GM19467 (cell line): ENCODE measurements at regions not wholly inside any gene's neighbourhood (a gene's known extent, or its start where the extent isn't known, plus 50 kb on each side); places are given as distances from the start of the nearest gene placed in this dataset.

Source experiments
- ATAC-seq: cut with Tn5 transposase; IDR thresholded peaks from one replicate; pipeline ENCODE4 v1.9.1; 2021; ENCODE audit warnings: mild to moderate bottlenecking, moderate library complexity; ENCODE audit not compliant: unreplicated experiment

DNA sequence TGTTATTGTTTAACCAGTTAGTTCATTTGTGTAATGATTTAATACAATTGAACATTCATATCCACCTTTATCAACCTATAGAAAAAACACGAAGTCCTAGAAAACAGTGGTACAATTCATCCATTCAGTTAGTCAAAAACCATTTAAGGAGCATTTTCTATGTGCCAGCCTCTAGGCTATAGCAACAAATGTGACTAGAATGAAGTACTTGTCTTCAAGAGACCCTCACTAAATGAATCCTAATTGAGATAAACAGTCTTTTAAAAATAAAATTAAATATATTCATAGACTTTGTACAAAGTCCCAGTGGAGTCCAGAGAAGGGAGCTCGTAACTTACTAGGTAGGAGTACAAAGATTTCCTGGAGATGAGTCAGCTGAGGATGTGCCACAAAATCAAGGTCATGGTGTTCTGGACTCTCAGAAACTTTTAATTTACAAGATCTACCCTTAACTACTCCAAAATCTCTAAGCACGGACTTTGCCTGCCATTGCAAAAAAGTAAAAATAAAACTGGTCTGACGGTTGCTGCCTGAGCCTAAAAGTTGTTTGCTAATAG is 430.7 kb upstream of the DCN start:
- ATAC-seq = no peak

DNA sequence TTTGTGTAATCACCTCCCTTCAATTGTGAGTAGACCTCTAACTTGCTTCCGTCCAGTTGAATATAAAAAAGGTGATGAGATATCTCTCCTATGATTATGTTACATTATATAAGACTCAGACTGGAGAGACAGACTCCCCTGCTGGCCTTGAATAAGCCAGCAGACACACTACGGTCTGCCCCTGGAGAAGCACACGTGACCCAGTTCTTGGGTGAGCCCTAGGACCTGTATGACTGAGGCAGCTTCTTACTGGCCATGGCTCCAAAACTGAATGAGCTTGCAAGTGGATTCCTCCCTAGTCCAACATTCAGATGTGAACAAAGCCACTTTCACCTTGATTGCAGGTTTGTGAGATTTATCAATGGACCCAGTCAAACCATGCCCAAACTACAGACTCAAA is 427.9 kb upstream of the DCN start:
- no peak for ATAC-seq

- no peak for ATAC-seq
Measured at GRCh38 chr12:91609283-91609682, 426.7 kb upstream of the DCN start.

GRCh38 chr12:91608542-91608941 is 425.9 kb upstream of the DCN start:
- no peak for ATAC-seq

DNA sequence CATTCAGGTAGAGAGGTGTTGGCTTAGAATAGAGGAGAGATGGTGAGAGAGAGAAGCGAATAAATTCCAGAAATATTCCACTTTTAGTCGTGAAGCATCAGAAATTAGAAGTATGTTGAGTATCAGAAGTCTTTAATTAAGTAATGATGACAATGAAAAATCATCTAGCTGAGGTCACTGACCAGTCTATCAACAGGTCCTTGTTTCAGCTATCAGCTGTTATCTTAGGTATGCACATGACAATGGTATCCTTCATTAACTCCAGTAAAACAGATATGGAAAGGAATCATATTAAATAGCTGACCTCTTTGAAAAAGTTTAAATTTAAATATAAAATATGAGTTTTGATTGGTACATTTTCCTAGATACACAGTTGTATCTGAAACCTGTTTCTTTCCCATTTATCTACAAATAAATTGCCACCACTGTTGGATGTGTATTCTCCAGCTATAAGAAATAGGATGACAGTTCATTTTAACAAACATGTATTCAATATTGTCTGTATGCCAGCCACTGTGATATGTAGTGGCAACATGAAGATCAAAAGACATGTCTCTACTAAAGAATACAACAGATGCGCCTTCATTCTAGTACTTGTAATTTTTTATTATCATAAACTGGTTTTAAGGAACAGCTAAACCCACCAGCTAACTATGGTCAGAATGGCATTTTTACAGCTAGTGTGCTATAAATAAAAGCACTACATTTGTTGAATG is 424.2 kb upstream of the DCN start:
- no peak for ATAC-seq

DNA sequence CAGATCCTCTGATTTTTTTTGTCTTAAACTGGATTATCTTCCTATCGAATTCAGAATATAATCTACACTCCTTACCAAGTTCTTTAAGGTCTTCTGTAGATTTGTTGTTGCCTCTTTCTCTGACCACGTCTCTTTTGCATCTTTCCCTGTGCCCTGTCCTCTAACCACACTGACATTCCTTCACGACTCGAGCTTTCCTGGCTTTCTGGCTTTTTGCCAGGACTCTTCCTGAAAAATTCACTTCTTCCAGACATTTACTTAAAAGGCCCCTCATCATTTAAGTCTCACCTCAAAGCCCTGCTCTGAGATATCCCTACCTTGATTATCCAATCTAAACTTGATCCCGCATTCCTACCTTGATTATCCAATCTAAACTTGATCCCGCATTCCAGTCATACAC is 422.3 kb upstream of the DCN start:
- no peak for ATAC-seq

GRCh38 chr12:91603060-91603459 is 420.4 kb upstream of the DCN start:
- ATAC-seq = no peak

DNA sequence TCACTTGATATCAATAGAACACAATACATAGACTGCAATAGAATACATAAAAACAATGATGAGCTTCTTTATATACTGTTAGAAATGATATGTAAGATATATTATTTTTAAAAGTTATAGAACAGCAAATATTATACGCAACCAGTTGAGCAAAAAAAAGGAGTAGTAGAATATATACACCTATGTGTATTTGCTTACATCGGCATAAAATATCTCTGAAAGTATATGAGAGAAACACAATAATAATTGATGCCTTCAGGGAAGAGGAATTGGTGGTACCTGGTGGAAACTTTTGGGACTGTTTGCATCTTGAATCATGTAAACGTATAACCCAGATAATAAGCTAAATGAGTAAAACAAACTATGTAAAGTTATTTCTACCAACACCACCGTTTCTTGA is 418.4 kb upstream of the DCN start:
- no peak for ATAC-seq

DNA sequence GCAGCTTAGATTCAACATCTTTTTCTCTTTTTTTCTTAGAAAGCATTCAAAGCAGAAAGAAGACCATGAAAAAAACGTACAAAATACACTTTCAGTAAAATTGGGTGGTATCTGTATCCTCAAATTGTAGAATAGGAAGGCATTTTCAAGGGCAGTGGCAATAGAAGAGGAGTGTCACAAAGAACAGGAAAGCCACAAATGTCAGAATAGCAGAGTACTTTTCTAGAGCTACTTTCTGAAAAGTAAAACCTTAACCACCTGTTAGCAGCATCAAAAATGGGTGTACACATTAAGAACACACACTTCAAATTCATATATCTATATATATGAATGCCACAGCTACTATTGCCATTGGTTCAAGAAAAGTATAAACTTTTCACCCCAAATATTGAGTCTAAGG is 412.1 kb upstream of the DCN start:
- no peak for ATAC-seq

DNA sequence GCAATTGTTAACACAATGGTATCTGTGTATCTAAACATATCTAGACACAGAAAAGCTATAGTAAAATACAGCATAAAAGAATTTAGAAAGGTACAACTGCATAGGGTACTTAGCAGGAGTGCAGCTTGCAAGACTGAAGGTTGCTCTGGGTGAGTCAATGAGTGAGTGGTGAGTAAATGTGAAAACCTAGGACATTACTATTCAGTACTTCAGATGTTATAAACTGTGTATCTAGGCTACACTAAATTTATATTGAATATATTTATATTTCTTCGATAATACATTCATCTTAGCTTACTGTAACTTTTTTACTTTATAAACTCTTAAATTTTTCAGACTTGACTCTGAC is 409.0 kb upstream of the DCN start:
- ATAC-seq = no peak

DNA sequence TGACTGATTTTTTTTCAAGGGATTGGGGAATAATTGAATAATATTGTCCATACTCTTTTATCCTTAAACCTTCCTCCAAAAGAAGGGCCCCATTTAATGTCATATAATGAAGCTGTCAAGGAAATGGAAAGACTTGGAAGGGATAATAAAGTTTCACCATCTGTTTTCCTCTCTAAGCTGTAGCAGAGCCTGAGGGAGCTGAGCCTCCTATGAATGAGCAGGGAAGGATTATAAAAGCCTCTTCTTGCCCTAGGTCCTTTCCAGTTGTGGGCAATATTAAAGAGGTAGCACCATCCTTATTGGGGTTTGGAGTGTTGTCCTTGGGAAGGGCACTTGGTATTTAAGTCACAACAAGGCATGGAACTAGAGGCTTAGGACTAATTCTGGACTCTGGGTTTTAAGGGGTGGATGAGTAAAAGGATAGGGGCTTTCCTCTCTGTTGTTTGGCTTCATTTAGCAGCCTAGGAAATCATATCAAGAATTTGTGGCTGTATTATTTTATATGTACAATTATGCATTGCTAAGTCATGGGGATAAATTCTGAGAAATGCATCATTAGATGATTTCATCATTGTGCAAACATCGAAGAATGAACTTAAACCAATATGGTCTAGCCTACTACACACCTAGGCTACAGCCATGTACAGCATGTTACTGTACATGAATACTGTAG is 408.5 kb upstream of the DCN start:
- ATAC-seq = no peak

GRCh38 chr12:91588874-91589454 is 406.3 kb upstream of the DCN start:
- ATAC-seq = no peak

GRCh38 chr12:91586015-91586414 is 403.4 kb upstream of the DCN start:
- ATAC-seq = no peak

GRCh38 chr12:91582811-91583210 is 400.2 kb upstream of the DCN start:
- no peak for ATAC-seq

- ATAC-seq = no peak
Measured at GRCh38 chr12:91579516-91580263, 397.1 kb upstream of the DCN start.

DNA sequence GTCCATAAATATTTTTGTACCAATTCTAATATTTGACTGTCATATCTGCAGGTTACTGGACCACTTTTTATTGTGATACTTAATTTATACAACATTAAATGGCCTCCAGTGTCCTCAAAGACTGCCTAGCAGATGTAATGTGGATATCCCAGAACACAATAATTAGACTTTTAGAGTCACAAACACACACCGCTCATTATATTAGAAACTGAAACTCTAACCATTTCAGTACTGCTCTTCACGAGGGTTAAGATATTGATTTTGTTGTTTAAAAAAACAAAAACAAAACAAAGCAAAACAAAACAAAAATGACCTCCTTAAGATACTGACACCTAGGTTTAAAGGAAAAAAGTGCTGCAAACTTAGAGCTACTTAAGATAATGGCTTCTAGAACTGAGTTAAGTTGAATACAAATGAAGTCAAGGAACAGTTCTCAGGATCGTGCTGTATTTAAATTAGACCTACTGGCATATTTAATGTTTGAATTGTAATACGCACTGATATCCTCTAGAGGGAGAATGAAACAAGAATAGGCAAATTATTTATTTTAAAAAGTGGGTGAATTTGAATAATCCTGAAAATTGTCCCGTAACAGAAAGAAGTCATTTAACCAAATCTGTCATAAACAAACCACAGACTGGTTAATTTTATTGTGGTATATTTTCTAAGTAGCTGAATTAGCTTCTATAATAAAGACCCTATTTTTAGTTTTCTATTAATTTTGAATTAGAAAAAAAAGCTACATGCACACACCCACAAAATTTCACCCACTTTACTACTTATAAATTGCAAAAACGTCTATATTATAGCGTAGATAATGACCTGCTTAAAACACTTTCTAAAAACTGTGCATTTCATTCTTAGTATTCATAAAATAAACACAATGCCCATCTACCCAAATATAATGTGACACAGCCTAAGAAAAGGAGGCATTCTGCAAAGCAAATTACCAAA is 395.2 kb upstream of the DCN start:
- ATAC-seq = no peak

DNA sequence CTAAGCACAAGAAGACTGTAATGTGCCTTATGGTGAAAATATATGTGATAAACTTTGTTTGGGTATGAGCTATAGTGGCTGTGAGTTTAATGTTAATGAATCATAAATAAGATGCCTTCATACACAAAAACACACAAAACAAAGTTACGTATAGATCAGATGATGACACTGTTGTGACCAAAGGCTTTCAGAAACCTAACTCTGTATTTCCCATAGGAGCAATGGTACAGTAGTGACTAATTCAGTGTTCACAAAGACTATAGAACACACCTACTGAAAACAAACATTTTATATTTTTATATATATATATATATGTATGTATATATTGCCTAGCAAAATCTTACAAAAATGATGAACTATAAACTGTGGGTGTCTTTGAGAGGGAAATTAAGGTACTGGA is 393.8 kb upstream of the DCN start:
- no peak for ATAC-seq

DNA sequence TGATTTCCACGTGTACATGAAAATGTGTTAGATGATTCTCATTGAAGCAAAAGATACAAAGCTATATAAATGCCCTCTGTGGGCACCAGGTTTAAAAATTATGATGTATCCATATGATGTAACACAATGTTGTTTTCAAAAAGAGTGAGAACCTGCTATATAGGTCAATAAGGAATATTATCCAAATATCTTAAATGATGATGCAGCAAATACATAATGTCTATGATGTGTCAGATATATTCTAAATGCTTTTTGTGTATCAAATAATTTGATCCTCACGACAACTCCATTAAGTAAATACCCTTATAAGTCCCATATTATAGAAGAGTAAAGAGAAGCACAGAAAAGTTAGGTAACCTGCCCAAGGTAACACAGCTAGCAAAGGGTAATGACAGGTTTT is 393.0 kb upstream of the DCN start:
- no peak for ATAC-seq

DNA sequence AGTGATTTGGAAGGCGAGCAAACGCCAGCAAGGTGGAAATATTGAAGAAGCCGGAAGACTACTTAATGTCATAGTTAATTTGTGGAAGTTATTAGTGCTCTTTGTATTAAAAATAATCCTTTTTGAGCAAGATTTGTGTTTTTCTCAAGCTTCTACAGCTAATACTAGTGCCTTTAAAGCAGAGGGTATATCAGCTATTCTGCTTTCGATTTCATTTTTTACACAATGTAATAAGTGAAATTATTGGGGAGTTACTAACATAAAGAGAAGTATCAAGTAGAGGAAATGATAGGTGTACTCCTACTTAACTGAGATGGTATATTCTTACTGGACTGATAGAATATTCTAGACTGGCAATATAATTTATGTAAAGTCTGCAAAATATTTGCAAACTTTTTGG is 392.4 kb upstream of the DCN start:
- ATAC-seq = no peak

DNA sequence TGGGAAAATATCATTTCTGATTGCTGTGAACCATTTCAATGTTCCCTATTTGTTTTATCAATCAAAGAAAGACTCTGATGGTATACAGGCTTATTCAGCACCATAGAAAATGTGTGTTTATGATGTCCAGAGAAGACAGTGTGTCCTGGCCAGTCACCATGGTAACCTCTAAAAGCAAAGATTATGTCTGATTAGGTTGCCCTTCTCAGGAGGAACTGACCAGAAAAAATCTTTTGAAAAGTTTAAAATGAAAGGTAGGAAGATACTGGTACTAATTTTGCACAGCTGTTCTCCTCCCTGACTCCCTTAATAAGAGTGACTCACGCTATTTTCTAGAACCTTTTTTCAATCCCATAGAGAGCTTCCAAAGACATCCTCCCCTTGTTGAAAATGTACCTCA is 391.8 kb upstream of the DCN start:
- ATAC-seq = no peak
